H7 (cell line): ENCODE measurements at regions not wholly inside any gene's neighbourhood (a gene's known extent, or its start where the extent isn't known, plus 50 kb on each side); places are given as distances from the start of the nearest gene placed in this dataset.
"Not testable (repeated sequence)": the region's sequence is repeated elsewhere in the genome, so short reads cannot be mapped to it uniquely, and the experiment has no call there.

Experiments
- DNase-seq: peaks from one replicate; pipeline ENCODE4 v3.0.0; 2012
- H3K27me3 ChIP-seq: 2 replicates; pipeline ENCODE4 v1.6.0; 2011; ENCODE audit warnings: mild to moderate bottlenecking, low read length; ENCODE audit not compliant: control insufficient read depth, insufficient read depth
- H3K36me3 ChIP-seq: replicated peaks from 2 replicates; pipeline ENCODE4 v1.5.1; 2011; ENCODE audit warnings: low read length; ENCODE audit not compliant: control insufficient read depth, insufficient read depth
- H3K4me3 ChIP-seq: 2 replicates; pipeline ENCODE4 v1.5.1; 2011; ENCODE audit warnings: low read depth, mild to moderate bottlenecking, control low read depth, low read length, moderate library complexity; ENCODE audit not compliant: insufficient read depth

DNA sequence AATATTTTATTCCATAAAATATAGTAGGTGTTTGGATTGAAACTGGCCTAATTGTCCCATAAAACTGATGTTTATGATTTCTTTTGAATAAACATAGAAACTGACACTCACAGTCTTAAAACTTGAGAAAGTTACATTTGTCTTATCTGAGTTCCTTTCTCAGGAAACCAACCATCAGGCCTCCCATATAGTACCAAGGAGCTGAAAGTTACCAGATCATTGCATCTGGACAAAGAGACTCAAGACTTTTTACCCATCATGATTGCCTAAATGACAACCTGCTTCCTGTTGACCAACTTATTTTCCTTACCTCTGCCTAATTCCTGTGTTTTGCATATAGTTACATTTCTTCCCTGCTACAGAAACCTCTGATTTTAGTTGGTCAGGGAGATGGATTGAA, 137.0 kb upstream of the XPO1 start:
- Histone ChIP-seq H3K27me3 (no peaks in the 10 kb centered on the region), H3K4me3 (no peak overlapping the region), H3K36me3 (no peaks in the 10 kb centered on the region)
- no peak for DNase-seq

GRCh38 chr2:61671561-61672315, 133.6 kb upstream of the XPO1 start:
- no peak for DNase-seq
- no peaks in the 10 kb centered on the region for H3K36me3 ChIP-seq
- no peak overlapping the region for H3K4me3 ChIP-seq
- no peaks in the 10 kb centered on the region for H3K27me3 ChIP-seq

- no peaks in the 10 kb centered on the region for H3K36me3 ChIP-seq
- no peak overlapping the region for H3K4me3 ChIP-seq
- DNase-seq, result no peak
Measured at GRCh38 chr2:61670591-61671501, 132.7 kb upstream of the XPO1 start.

GRCh38 chr2:61664190-61664589, 126.0 kb upstream of the XPO1 start:
- no peak overlapping the region for H3K4me3 ChIP-seq
- DNase-seq, result no peak
- H3K36me3 ChIP-seq, result no peaks in the 10 kb centered on the region
- H3K27me3 ChIP-seq, result no peaks in the 10 kb centered on the region

More at GRCh38 chr2:61670591-61671501, 132.7 kb upstream of the XPO1 start:
- no peaks in the 10 kb centered on the region for H3K27me3 ChIP-seq

GRCh38 chr2:61662990-61663389, 124.8 kb upstream of the XPO1 start:
- no peak for DNase-seq
- H3K27me3 ChIP-seq, result no peaks in the 10 kb centered on the region
- no peaks in the 10 kb centered on the region for H3K36me3 ChIP-seq

DNA sequence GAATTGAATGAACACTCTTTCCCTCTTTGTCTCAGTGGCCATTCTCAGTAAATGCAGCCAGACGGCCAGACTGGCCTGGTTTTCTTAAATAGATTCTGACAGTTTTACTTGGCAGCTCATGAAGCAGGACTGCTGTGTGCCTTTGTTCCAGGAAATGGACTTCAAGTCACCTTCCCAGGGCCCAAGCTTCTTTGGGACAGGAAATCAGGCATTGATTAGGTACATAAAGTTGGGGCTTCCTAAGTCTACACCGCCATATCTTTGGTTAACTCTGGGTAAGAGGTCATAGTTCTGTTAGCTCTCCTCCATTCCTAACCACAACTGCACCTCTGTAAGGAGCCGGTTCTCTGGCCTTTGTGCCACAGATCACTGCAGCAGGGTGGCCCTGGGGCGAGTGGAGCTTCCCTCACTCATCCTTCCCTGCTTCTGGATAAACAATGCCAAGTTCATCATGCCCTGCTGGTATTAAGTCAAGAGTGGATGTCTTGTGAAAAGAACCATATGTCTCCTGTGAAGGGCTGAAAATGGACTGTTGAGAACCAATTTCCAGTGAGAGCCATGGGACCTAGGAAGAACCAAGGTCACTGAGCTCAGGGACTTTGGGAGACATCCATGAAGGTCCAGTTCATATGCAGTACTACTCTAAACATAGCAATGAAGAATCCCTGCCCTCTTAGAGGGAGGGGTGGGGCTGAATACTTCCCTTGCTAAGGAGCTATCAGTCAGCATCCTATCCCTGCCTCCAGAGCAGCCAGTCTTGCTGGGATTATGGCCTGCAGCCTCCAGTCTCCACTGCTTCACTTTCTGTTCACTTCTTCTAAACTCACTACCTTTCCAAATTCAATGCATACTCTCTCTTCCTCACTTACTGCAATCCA, 122.6 kb upstream of the XPO1 start:
- H3K4me3 ChIP-seq, result no peak overlapping the region
- DNase-seq, result no peak
- H3K36me3 ChIP-seq, result no peaks in the 10 kb centered on the region
- H3K27me3 ChIP-seq, result no peaks in the 10 kb centered on the region

More at GRCh38 chr2:61662990-61663389, 124.8 kb upstream of the XPO1 start:
- no peak overlapping the region for H3K4me3 ChIP-seq

GRCh38 chr2:61658841-61659780, 121.0 kb upstream of the XPO1 start:
- Histone ChIP-seq H3K4me3 (no peak overlapping the region), H3K36me3 (no peaks in the 10 kb centered on the region), H3K27me3 (no peaks in the 10 kb centered on the region)
- peak; percentile 78 for DNase-seq

DNA sequence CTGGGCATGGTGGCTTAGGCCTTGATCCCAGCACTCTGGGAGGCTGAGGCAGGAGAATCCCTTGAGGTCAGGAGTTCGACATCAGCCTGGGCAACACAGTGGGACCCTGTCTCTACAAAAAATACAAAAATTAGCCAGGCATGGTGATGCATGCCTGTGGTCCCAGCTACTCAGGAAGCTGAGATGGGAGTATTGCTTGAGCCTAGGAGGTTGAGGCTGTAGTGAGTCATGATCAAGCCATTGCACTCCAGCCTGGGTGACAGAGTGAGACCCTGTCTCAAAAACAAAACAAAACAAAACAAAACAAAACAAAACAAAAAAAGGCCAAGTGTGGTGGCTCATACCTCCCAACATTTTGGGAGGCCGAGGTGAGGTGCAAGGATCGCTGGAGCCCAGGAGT, 111.8 kb upstream of the XPO1 start:
- H3K4me3 ChIP-seq, DNase-seq, H3K36me3 ChIP-seq, H3K27me3 ChIP-seq: not testable (repeated sequence)

DNA sequence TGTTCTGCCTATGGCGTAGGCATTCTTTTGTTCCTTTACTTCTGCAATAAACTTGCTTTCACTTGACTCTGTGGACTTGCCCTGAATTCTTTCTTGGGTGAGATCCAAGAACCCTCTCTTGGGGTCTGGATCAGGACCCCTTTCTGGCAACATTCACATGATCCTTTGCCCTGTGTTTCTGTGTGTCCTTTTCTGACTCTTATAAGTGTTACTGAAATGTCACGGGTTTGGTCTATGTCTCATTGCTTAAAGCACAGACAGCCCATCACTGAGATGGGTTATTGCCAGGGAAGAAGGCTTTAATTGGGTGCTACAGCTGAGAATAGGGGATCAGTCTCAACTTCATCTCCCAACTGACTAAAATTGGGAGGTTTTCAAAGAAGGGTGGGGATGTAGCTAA, 110.9 kb upstream of the XPO1 start:
- H3K27me3 ChIP-seq, result no peaks in the 10 kb centered on the region
- H3K4me3 ChIP-seq, result no peak overlapping the region

DNA sequence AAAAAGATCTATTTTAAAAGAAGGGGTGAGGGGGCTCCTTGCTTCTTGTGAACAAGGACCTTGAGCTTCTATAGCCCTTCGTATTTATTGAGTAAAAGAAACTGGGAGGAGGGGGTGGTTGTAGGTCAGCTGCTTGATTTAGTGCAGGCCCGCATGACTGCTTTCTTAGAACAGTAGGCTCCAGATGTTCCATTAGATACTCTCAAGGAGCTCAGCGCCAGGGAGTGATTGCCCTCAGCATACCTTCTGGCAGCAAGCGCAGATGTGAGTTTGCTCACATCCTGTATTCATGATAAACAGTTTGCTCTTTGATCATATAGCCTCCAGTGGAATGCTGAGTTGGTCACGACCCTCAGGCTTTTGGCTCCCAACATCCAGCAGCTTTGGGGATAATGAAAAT, 108.9 kb upstream of the XPO1 start:
- Histone ChIP-seq H3K4me3 (no peak overlapping the region), H3K36me3 (no peaks in the 10 kb centered on the region), H3K27me3 (no peaks in the 10 kb centered on the region)
- no peak for DNase-seq

More for the DNA sequence above, 110.9 kb upstream of the XPO1 start:
- no peaks in the 10 kb centered on the region for H3K36me3 ChIP-seq
- no peak for DNase-seq

DNA sequence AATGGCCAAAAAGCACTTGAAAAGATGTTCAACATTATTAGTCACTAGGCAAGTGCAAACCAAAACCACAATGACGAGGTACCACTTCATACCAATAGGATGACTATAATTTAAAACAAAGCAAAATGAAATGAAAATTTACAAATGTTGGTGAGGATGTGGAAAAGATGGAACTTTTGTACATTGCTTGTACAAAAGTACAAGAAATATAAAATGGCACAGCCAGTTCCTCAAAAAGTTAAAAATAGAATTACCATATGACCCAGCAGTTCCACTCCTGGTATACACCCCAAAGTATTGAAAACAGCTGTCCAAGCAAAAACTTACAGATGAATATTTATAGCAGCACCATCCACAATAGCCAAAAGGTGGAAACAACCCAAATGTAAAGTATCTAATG, 107.8 kb upstream of the XPO1 start:
- H3K36me3 ChIP-seq, result no peaks in the 10 kb centered on the region
- H3K4me3 ChIP-seq, result no peak overlapping the region
- no peaks in the 10 kb centered on the region for H3K27me3 ChIP-seq
- DNase-seq, result no peak

DNA sequence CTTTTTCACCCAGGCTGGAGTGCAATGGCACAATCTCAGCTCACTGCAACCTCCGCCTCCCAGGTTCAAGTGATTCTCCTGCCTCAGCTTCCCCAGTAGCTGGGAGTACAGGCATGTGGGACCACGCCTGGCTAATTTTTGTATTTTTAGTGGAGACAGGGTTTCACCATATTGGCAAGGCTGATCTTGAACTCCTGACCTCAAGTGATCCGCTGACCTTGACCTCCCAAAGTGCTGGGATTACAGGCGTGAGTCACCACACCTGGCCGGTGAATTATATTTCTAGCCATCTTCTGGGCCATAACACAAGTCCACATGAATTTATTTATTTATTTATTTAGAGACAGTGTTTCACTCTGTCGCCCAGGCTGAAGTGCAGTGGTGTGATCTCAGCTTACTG, 105.0 kb upstream of the XPO1 start:
- not testable (repeated sequence) for DNase-seq, H3K27me3 ChIP-seq, H3K4me3 ChIP-seq, H3K36me3 ChIP-seq

DNA sequence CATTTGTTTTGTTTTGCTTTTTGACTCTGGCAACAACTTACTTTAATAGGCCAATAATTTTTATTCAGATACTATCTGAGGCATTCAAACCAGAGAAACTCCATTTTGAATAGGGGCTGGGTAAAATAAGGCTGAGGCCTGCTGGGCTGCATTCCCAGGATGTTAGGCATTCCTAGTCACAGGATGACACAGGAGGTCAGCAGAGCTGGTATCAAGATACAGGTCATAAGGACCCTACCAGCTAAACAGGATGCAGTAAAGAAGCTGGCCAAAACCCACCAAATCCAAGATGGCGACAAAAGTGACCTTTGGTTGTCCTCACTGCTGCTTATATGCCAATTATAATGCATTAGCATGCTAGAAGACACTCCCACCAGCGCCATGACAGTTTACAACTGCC, 102.2 kb upstream of the XPO1 start:
- DNase-seq, result no peak

More for the DNA sequence above, 102.2 kb upstream of the XPO1 start:
- H3K27me3 ChIP-seq, result no peaks in the 10 kb centered on the region
- no peak overlapping the region for H3K4me3 ChIP-seq
- H3K36me3 ChIP-seq, result no peaks in the 10 kb centered on the region
